H9 (cell line): ENCODE measurements at regions not wholly inside any gene's neighbourhood (a gene's known extent, or its start where the extent isn't known, plus 50 kb on each side); places are given as distances from the start of the nearest gene placed in this dataset.

ENCODE experiments used
- DNase-seq: peaks from one replicate; pipeline ENCODE4 v3.0.0-alpha.2; 2017
- H2AFZ ChIP-seq: one replicate; pipeline ENCODE4 v1.6.1; 2013; ENCODE audit warnings: mild to moderate bottlenecking, low read length, control low read depth, moderate library complexity
- H2AK5ac ChIP-seq: 2 replicates; pipeline ENCODE4 v1.6.1; 2013; ENCODE audit warnings: low read length, control low read depth, mixed read lengths; ENCODE audit not compliant: insufficient read length
- H2BK120ac ChIP-seq: one replicate; pipeline ENCODE4 v1.6.1; 2013; ENCODE audit warnings: low read depth, mild to moderate bottlenecking, low read length, control low read depth, inconsistent platforms; ENCODE audit not compliant: poor library complexity, severe bottlenecking
- H2BK12ac ChIP-seq: 2 replicates; pipeline ENCODE4 v1.6.1; 2013; ENCODE audit warnings: low read length, control low read depth, mixed read lengths, low read depth; ENCODE audit not compliant: insufficient read length
- H2BK15ac ChIP-seq: 2 replicates; pipeline ENCODE4 v1.6.1; 2013; ENCODE audit warnings: low read depth, low read length, control low read depth
- H2BK20ac ChIP-seq: one replicate; pipeline ENCODE4 v1.6.1; 2013; ENCODE audit warnings: low read depth, mild to moderate bottlenecking, low read length, control low read depth, inconsistent platforms; ENCODE audit not compliant: poor library complexity, severe bottlenecking
- H2BK5ac ChIP-seq: 2 replicates; pipeline ENCODE4 v1.6.1; 2013; ENCODE audit warnings: low read length, control low read depth, mixed read lengths; ENCODE audit not compliant: insufficient read length
- H3K14ac ChIP-seq: 2 replicates; pipeline ENCODE4 v1.6.1; 2013; ENCODE audit warnings: low read length, control low read depth; ENCODE audit not compliant: insufficient read depth
- H3K18ac ChIP-seq: 2 replicates; pipeline ENCODE4 v1.6.1; 2013; ENCODE audit warnings: low read depth, mild to moderate bottlenecking, mixed read lengths, low read length, control low read depth; ENCODE audit not compliant: insufficient read length
- H3K23ac ChIP-seq: 2 replicates; pipeline ENCODE4 v1.6.1; 2013; ENCODE audit warnings: low read length, control low read depth, mixed read lengths, low read depth; ENCODE audit not compliant: insufficient read length
- H3K23me2 ChIP-seq: 2 replicates; pipeline ENCODE4 v1.6.1; 2013; ENCODE audit warnings: low read depth, mild to moderate bottlenecking, mixed read lengths, low read length, control low read depth; ENCODE audit not compliant: insufficient read length, poor library complexity, severe bottlenecking
- H3K27ac ChIP-seq: 2 replicates; pipeline ENCODE4 v1.5.1; 2013; ENCODE audit warnings: low read length, control low read depth, mixed read lengths, low read depth; ENCODE audit not compliant: insufficient read length
- H3K27me3 ChIP-seq: 2 replicates; pipeline ENCODE4 v1.6.1; 2013; ENCODE audit warnings: low read length, control low read depth, inconsistent platforms; ENCODE audit not compliant: insufficient read depth
- H3K4ac ChIP-seq: 2 replicates; pipeline ENCODE4 v1.6.1; 2013; ENCODE audit warnings: low read depth, mild to moderate bottlenecking, control low read depth, inconsistent platforms, low read length, moderate library complexity
- H3K4me1 ChIP-seq: 2 replicates; pipeline ENCODE4 v1.6.1; 2013; ENCODE audit warnings: low read length, control low read depth, inconsistent platforms; ENCODE audit not compliant: insufficient read depth
- H3K4me2 ChIP-seq: 2 replicates; pipeline ENCODE4 v1.6.1; 2013; ENCODE audit warnings: low read length, control low read depth, mixed read lengths; ENCODE audit not compliant: insufficient read length, insufficient read depth
- H3K56ac ChIP-seq: 2 replicates; pipeline ENCODE4 v1.6.1; 2013; ENCODE audit warnings: low read depth, mild to moderate bottlenecking, mixed read lengths, low read length, control low read depth; ENCODE audit not compliant: insufficient read length
- H3K79me1 ChIP-seq: 2 replicates; pipeline ENCODE4 v1.6.1; 2013; ENCODE audit warnings: low read depth, mild to moderate bottlenecking, moderate library complexity, low read length, control low read depth, inconsistent platforms; ENCODE audit not compliant: insufficient read depth, poor library complexity, severe bottlenecking
- H3K79me2 ChIP-seq: 2 replicates; pipeline ENCODE4 v1.6.1; 2013; ENCODE audit warnings: low read length, control low read depth, inconsistent platforms; ENCODE audit not compliant: insufficient read depth
- H3K9ac ChIP-seq: 2 replicates; pipeline ENCODE4 v1.6.1; 2013; ENCODE audit warnings: low read length, control low read depth, mixed read lengths; ENCODE audit not compliant: insufficient read length; ENCODE audit errors: extremely low read depth
- H3K9me3 ChIP-seq: one replicate; pipeline ENCODE4 v1.6.1; 2013; ENCODE audit warnings: low read depth, low read length, inconsistent platforms; ENCODE audit not compliant: control insufficient read depth
- H3T11ph ChIP-seq: one replicate; pipeline ENCODE4 v1.6.1; 2013; ENCODE audit warnings: mild to moderate bottlenecking, low read length, control low read depth, inconsistent platforms
- H4K20me1 ChIP-seq: one replicate; pipeline ENCODE4 v1.6.1; 2013; ENCODE audit not compliant: control insufficient read depth, insufficient read length, insufficient read depth
- H4K5ac ChIP-seq: 2 replicates; pipeline ENCODE4 v1.6.1; 2013; ENCODE audit warnings: low read depth, mild to moderate bottlenecking, mixed read lengths, low read length, control low read depth; ENCODE audit not compliant: insufficient read length
- H4K8ac ChIP-seq: replicated peaks from 2 replicates; pipeline ENCODE4 v1.6.1; 2013; ENCODE audit warnings: low read length, control low read depth, mixed read lengths, low read depth; ENCODE audit not compliant: insufficient read length
- H4K91ac ChIP-seq: 2 replicates; pipeline ENCODE4 v1.6.1; 2013; ENCODE audit warnings: low read depth, mild to moderate bottlenecking, moderate library complexity, mixed read lengths, low read length, control low read depth; ENCODE audit not compliant: insufficient read length
- H3K27ac Mint-ChIP-seq, 3 experiments: 2 replicates in 2 of 3; 3 replicates in 1 of 3; pipeline ENCODE4 v1.8.0; 2020 to 2021; ENCODE audit warnings: mixed read lengths in 3 of 3, mild to moderate bottlenecking in 1 of 3, moderate library complexity in 1 of 3
- H3K27me3 Mint-ChIP-seq: 2 replicates; pipeline ENCODE4 v1.8.0; 2021; ENCODE audit warnings: low read depth, mild to moderate bottlenecking, moderate library complexity, mixed read lengths
- H3K36me3 Mint-ChIP-seq, 3 experiments: 2 replicates in 2 of 3; 3 replicates in 1 of 3; pipeline ENCODE4 v1.8.0; 2020 to 2021; ENCODE audit warnings: low read depth in 3 of 3, mixed read lengths in 3 of 3; ENCODE audit not compliant: insufficient read depth in 1 of 3
- H3K4me1 Mint-ChIP-seq, 2 experiments: 2 replicates each; pipeline ENCODE4 v1.8.0; 2020; ENCODE audit warnings: mixed read lengths in 2 of 2
- H3K4me3 Mint-ChIP-seq, 2 experiments: 2 replicates in 1 of 2; 3 replicates in 1 of 2; pipeline ENCODE4 v1.8.0; 2020 to 2021; ENCODE audit warnings: mild to moderate bottlenecking in 2 of 2, mixed read lengths in 2 of 2, moderate library complexity in 1 of 2
- H3K9me3 Mint-ChIP-seq, 2 experiments: 2 replicates in 1 of 2; 3 replicates in 1 of 2; pipeline ENCODE4 v1.8.0; 2020; ENCODE audit warnings: mild to moderate bottlenecking in 2 of 2, mixed read lengths in 2 of 2, moderate library complexity in 1 of 2
- WGBS: extraction: QIAGEN DNeasy Blood & Tissue Kit; methylation state at CpG from one replicate; pipeline ENCODE4 v1.1.7; 2013; ENCODE audit warnings: missing lambda C conversion rate, low lambda C conversion rate, mixed read lengths; ENCODE audit not compliant: insufficient read length; ENCODE audit errors: extremely low coverage; 5-methylcytosine and 5-hydroxymethylcytosine counted together
- TF ChIP-seq, protein P1 (sequence below): fragments of 200-600 bp; sonication (generic); conservative IDR thresholded peaks from 3 replicates; pipeline ENCODE4 v1.8.0; 2021; ENCODE audit warnings: antibody characterized with exemption, mild to moderate bottlenecking

DNA sequence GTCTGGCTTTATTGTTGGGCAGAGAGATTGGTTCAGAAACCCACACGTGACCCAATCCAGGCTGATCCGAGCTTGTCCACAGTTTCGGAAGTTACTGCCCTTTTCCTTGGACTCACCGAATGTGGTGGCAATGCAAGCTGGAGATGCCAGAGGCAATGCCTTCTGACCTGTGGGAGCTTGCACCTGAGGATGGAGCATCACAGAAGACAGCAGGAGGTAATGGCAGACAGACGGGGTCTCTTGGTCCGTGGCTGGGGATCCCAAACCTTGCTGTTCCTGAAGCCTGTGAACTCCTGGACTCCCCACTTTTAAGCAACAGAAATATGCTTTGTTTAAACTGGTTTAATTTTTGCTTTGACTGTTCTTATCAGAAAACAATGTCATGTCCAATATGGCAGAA lies 265.2 kb upstream of the IRX1 start:
- Mint-ChIP-seq H3K4me3 (no peak overlapping the region), H3K9me3 (no peaks in the 10 kb centered on the region; a peak in 1 of 5 replicates)

More for the DNA sequence above, 265.2 kb upstream of the IRX1 start:
- H2BK5ac ChIP-seq: no peak overlapping the region
- no peak overlapping the region for H2AFZ ChIP-seq
- TF ChIP-seq, protein P1, sequence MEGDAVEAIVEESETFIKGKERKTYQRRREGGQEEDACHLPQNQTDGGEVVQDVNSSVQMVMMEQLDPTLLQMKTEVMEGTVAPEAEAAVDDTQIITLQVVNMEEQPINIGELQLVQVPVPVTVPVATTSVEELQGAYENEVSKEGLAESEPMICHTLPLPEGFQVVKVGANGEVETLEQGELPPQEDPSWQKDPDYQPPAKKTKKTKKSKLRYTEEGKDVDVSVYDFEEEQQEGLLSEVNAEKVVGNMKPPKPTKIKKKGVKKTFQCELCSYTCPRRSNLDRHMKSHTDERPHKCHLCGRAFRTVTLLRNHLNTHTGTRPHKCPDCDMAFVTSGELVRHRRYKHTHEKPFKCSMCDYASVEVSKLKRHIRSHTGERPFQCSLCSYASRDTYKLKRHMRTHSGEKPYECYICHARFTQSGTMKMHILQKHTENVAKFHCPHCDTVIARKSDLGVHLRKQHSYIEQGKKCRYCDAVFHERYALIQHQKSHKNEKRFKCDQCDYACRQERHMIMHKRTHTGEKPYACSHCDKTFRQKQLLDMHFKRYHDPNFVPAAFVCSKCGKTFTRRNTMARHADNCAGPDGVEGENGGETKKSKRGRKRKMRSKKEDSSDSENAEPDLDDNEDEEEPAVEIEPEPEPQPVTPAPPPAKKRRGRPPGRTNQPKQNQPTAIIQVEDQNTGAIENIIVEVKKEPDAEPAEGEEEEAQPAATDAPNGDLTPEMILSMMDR: no peak
- no peak for DNase-seq
- no peak overlapping the region for H3K4me2 ChIP-seq
- H3K18ac ChIP-seq: no peak overlapping the region
- peaks cover 0 to 8% of the 10 kb centered on the region in 2 experiments; a peak in 2 of 4 replicates for H3K4me1 Mint-ChIP-seq
- H3K27me3 ChIP-seq: no peaks in the 10 kb centered on the region
- no peak overlapping the region for H4K91ac ChIP-seq
- no peaks in the 10 kb centered on the region for H4K20me1 ChIP-seq
- H3K4ac ChIP-seq: no peak overlapping the region
- no peaks in the 10 kb centered on the region for H3K23me2 ChIP-seq
- H3K9me3 ChIP-seq: no peaks in the 10 kb centered on the region
- H2BK20ac ChIP-seq: no peak overlapping the region
- H3K27me3 Mint-ChIP-seq: peaks cover 2% of the 10 kb centered on the region; the same call in 1 of the 2 replicates
- no peak overlapping the region for H3K23ac ChIP-seq
- no peak overlapping the region for H4K8ac ChIP-seq
- no peak overlapping the region for H3K27ac Mint-ChIP-seq
- H3K56ac ChIP-seq: no peak overlapping the region
- no peak overlapping the region for H2BK12ac ChIP-seq
- no peaks in the 10 kb centered on the region for H3K79me2 ChIP-seq
- WGBS: no CpG with 5 or more reads among the region's 6 CpGs
- no peaks in the 10 kb centered on the region; a peak in 2 of 7 replicates for H3K36me3 Mint-ChIP-seq
- no peak overlapping the region for H2AK5ac ChIP-seq
- H3T11ph ChIP-seq: no peak overlapping the region
- no peak overlapping the region for H3K14ac ChIP-seq
- no peak overlapping the region for H2BK120ac ChIP-seq
- no peaks in the 10 kb centered on the region for H3K79me1 ChIP-seq
- H3K9ac ChIP-seq: no peak overlapping the region
- no peak overlapping the region for H2BK15ac ChIP-seq
- H4K5ac ChIP-seq: no peak overlapping the region
- H3K4me1 ChIP-seq: peaks cover 3% of the 10 kb centered on the region; the same call in 1 of the 2 replicates
- no peak overlapping the region for H3K27ac ChIP-seq
